ENCODE measurements at regions not wholly inside any gene's neighbourhood (a gene's known extent, or its start where the extent isn't known, plus 50 kb on each side); places are given as distances from the start of the nearest gene placed in this dataset.

- Histone ChIP-seq H3K27ac (ENCODE audit: control insufficient read depth, insufficient read depth, low read length) (no peak overlapping the region), H3K9me1 (ENCODE audit: control insufficient read depth, extremely low read depth, insufficient read depth, low read length) (no peaks in the 10 kb centered on the region), H3K4me1 (ENCODE audit: control insufficient read depth, extremely low read depth, insufficient read depth, low read length) (no peaks in the 10 kb centered on the region), H3K79me2 (ENCODE audit: control insufficient read depth, insufficient read depth, low read length) (no peaks in the 10 kb centered on the region), H3K9ac (ENCODE audit: control insufficient read depth, extremely low read depth, insufficient read depth, low read length) (no peak overlapping the region), H3K4me2 (ENCODE audit: control insufficient read depth, extremely low read depth, insufficient read depth, low read depth, low read length) (no peak overlapping the region), H3K36me3 (ENCODE audit: control insufficient read depth in 2 of 2, extremely low read depth in 1 of 2, insufficient read depth in 2 of 2, low read length in 2 of 2) (no peaks in the 10 kb centered on the region), H3K9me3 (ENCODE audit: control insufficient read depth, low read depth, low read length) (no peaks in the 10 kb centered on the region), H2AFZ (ENCODE audit: control insufficient read depth, low read length) (no peak overlapping the region), H4K20me1 (ENCODE audit: control insufficient read depth, extremely low read depth, insufficient read depth, low read length) (no peaks in the 10 kb centered on the region), H3K27me3 (ENCODE audit: control insufficient read depth, extremely low read depth, insufficient read depth, low read length) (no peaks in the 10 kb centered on the region), H3K4me3 (ENCODE audit: control insufficient read depth in 2 of 3, extremely low read depth in 1 of 3, insufficient read depth in 2 of 3, low read depth in 1 of 3, low read length in 3 of 3) (no peak overlapping the region)
- dilution Hi-C loops (cut with MboI; ENCODE audit: extremely low pct_ligation_motif_present, low sequenced_read_pairs): no loop called here
- no peak for TF ChIP-seq EZH2 (IDR thresholded peaks at IDR 0.05; ENCODE audit: low read length)
- no peak for TF ChIP-seq CTCF (optimal IDR thresholded peaks at IDR 0.05 in 1 of 3, IDR thresholded peaks at IDR 0.05 in 1 of 3, conservative IDR thresholded peaks at IDR 0.05 in 1 of 3; ENCODE audit: extremely low read depth in 1 of 3, insufficient read depth in 2 of 3, low read length in 3 of 3)
- FAIRE-seq: no peak
- DNase-seq (ENCODE audit: low read depth, low spot score): no peak
These were observed 160.8 kb upstream of the FAR2 start for GRCh38 chr12:28988325-28988704.

GRCh38 chr12:28991626-28992025 lies 157.5 kb upstream of the FAR2 start:
- no peaks in the 10 kb centered on the region for H4K20me1 ChIP-seq (ENCODE audit: control insufficient read depth, extremely low read depth, insufficient read depth, low read length)
- no peak overlapping the region for H3K4me2 ChIP-seq (ENCODE audit: control insufficient read depth, extremely low read depth, insufficient read depth, low read depth, low read length)
- H3K4me3 ChIP-seq (ENCODE audit: control insufficient read depth in 2 of 3, extremely low read depth in 1 of 3, insufficient read depth in 2 of 3, low read depth in 1 of 3, low read length in 3 of 3): no peak overlapping the region
- H3K79me2 ChIP-seq (ENCODE audit: control insufficient read depth, insufficient read depth, low read length): no peaks in the 10 kb centered on the region
- H3K36me3 ChIP-seq (ENCODE audit: control insufficient read depth in 2 of 2, extremely low read depth in 1 of 2, insufficient read depth in 2 of 2, low read length in 2 of 2): no peaks in the 10 kb centered on the region
- H3K4me1 ChIP-seq (ENCODE audit: control insufficient read depth, extremely low read depth, insufficient read depth, low read length): no peaks in the 10 kb centered on the region
- FAIRE-seq (no peak), DNase-seq (ENCODE audit: low read depth, low spot score) (no peak)
- dilution Hi-C loops (cut with MboI; ENCODE audit: extremely low pct_ligation_motif_present, low sequenced_read_pairs): no loop called here
- no peak for TF ChIP-seq CTCF (optimal IDR thresholded peaks at IDR 0.05 in 1 of 3, IDR thresholded peaks at IDR 0.05 in 1 of 3, conservative IDR thresholded peaks at IDR 0.05 in 1 of 3; ENCODE audit: extremely low read depth in 1 of 3, insufficient read depth in 2 of 3, low read length in 3 of 3)
- TF ChIP-seq EZH2 (IDR thresholded peaks at IDR 0.05; ENCODE audit: low read length): no peak
- no peaks in the 10 kb centered on the region for H3K9me1 ChIP-seq (ENCODE audit: control insufficient read depth, extremely low read depth, insufficient read depth, low read length)
- H3K9me3 ChIP-seq (ENCODE audit: control insufficient read depth, low read depth, low read length): no peaks in the 10 kb centered on the region
- no peak overlapping the region for H3K9ac ChIP-seq (ENCODE audit: control insufficient read depth, extremely low read depth, insufficient read depth, low read length)
- no peak overlapping the region for H2AFZ ChIP-seq (ENCODE audit: control insufficient read depth, low read length)
- no peaks in the 10 kb centered on the region for H3K27me3 ChIP-seq (ENCODE audit: control insufficient read depth, extremely low read depth, insufficient read depth, low read length)
- H3K27ac ChIP-seq (ENCODE audit: control insufficient read depth, insufficient read depth, low read length): no peak overlapping the region

All from keratinocyte (primary cell).